HFF-Myc (cell line): ENCODE measurements at regions not wholly inside any gene's neighbourhood (a gene's known extent, or its start where the extent isn't known, plus 50 kb on each side); places are given as distances from the start of the nearest gene placed in this dataset.

Experiments used
- DNase-seq: peaks from one replicate; pipeline ENCODE4 v3.0.0-alpha.2; 2011; ENCODE audit warnings: low read depth; ENCODE audit errors: extremely low read depth
- H3K4me3 ChIP-seq: replicated peaks from 2 replicates; pipeline ENCODE4 v1.5.1; 2011; ENCODE audit warnings: low read depth, mild to moderate bottlenecking, control low read depth, low read length
- CTCF ChIP-seq: IDR thresholded peaks from 2 replicates; pipeline ENCODE4 v1.5.1; 2012; ENCODE audit warnings: mild to moderate bottlenecking, low read depth, low read length, control low read depth; ENCODE audit errors: missing control alignments

DNA sequence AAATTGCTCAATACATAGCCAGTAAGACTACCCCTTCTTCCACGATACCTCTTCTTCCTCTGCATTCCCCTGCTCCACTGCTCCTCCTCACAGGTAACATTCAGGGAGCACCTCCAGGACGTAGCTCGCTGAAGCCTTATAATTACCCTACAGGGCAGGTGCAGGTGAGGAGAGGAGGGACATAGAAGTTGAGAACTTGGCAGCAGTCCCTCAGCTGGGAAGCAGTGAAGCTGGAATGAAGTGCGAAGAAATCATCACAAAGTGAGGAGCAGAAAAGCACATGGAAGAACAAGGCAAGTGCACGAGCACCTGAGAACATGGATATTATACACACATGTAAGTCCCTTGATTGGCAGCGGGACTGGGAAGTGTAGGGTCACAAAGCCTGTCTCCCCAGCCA, 118.2 kb downstream of the HSD17B3 start:
- TF ChIP-seq CTCF: no peak
- H3K4me3 ChIP-seq: no peak overlapping the region
- DNase-seq: no peak

GRCh38 chr9:96178153-96178552, 123.8 kb downstream of the HSD17B3 start:
- DNase-seq: no peak
- no peak overlapping the region for H3K4me3 ChIP-seq
- TF ChIP-seq CTCF: no peak

- no peak for TF ChIP-seq CTCF
- no peak for DNase-seq
- no peak overlapping the region for H3K4me3 ChIP-seq
These were observed 124.3 kb downstream of the HSD17B3 start for GRCh38 chr9:96177719-96178028.

- H3K4me3 ChIP-seq: no peak overlapping the region
- no peak for TF ChIP-seq CTCF
- DNase-seq: no peak
These were observed 124.8 kb downstream of the HSD17B3 start for GRCh38 chr9:96177005-96177718.

DNA sequence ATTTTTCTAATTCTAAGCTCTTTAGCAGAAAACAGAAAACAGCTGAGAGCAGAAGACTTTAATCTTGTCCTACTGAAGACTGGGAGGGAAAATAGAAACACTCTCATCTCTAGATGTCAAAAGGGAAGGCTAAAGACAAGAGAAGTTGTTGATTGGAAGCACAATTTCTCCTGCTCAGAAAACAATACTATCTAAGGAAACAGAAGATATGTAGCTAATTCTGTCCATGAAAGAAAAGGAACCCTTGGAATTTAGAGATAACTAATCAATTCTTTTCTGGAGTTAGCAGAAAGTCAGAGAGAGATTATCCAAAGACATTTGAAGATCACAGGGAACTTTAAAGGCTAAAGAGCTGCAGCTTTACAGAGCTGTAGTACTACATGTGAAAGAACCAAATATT, 126.2 kb downstream of the HSD17B3 start:
- H3K4me3 ChIP-seq: no peak overlapping the region
- TF ChIP-seq CTCF: no peak
- no peak for DNase-seq

DNA sequence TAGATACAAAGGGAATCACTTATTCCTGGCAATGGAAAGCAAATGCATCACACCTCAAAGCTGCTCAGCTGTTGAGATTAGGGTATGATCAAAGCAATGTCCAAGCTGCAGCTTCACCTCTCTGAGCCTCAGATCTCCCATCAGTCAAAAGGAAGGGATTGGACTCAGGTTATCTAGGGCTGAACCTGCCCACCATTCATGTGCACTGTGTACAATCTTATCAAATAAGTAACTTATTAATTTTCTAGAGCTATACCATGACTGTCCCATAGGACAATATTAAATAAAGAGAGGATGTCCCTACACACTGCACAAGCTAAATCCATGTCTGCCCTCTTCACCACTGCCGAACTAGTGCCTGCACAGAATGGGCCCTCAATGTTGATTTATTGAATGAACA, 127.0 kb downstream of the HSD17B3 start:
- H3K4me3 ChIP-seq: no peak overlapping the region
- no peak for DNase-seq
- no peak for TF ChIP-seq CTCF

DNA sequence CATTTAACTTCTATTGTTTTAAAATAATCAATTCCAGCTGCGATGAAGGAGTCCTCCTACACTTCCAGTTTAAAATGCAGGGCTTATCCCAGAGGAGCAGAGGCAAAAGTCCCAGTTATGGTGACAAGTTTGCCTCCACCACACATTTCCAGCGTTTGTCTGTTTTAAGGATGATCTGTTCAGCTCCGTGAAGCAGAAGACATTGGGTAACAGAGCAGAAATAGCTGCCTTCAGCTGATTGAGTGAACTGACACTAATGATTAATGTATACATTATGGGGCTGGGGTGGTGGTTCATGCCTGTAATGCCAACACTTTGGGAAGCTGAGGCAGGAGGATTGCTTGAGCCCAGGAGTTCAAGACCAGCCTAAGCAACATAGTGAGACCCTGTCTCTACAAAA, 127.6 kb downstream of the HSD17B3 start:
- no peak overlapping the region for H3K4me3 ChIP-seq
- TF ChIP-seq CTCF: no peak
- DNase-seq: no peak
